OCI-LY7 (cell line): ENCODE measurements at regions not wholly inside any gene's neighbourhood (a gene's known extent, or its start where the extent isn't known, plus 50 kb on each side); places are given as distances from the start of the nearest gene placed in this dataset.

Source experiments
- BruUV-seq: library from RNA; stranded (reverse); fragments of 400-500 nt; replicated peaks from 2 replicates; lab custom pipeline; 2021; lab: Mats Ljungman, UMichigan
- CTCF ChIA-PET: fragments of 300-600 bp; sonication (Branson Sonifier 250); formaldehyde crosslinking; loops from one replicate; lab custom pipeline; 2022; ENCODE audit warnings: antibody characterized with exemption; ENCODE audit not compliant: unreplicated experiment; lab: Charles Lee
- POLR2A ChIA-PET: fragments of 300-600 bp; sonication (Branson Sonifier 250); formaldehyde crosslinking; loops from one replicate; lab custom pipeline; 2022; ENCODE audit warnings: antibody characterized with exemption; lab: Charles Lee
- DNase-seq: peaks from one replicate; pipeline ENCODE4 v3.0.0-alpha.2; 2015; ENCODE audit warnings: low spot score
- H2AFZ ChIP-seq: fragments of 200-600 bp; sonication (generic), shearing (Covaris generic); 2 replicates; pipeline ENCODE4 v1.6.1; 2014; ENCODE audit warnings: mild to moderate bottlenecking, antibody characterized with exemption, low read length, moderate library complexity
- H3K27ac ChIP-seq: fragments of 200-600 bp; sonication (generic); 2 replicates; pipeline ENCODE4 v1.5.1; 2014; ENCODE audit warnings: mixed run types, low read depth, mild to moderate bottlenecking, moderate library complexity, low read length, inconsistent platforms; ENCODE audit not compliant: poor library complexity, severe bottlenecking
- H3K36me3 ChIP-seq: fragments of 200-600 bp; sonication (generic); 2 replicates; pipeline ENCODE4 v1.6.1; 2014; ENCODE audit warnings: mild to moderate bottlenecking, antibody characterized with exemption, low read length, moderate library complexity, mixed read lengths; ENCODE audit not compliant: insufficient read depth
- H3K4me1 ChIP-seq: fragments of 200-600 bp; sonication (generic); 2 replicates; pipeline ENCODE4 v1.5.1; 2014; ENCODE audit warnings: mild to moderate bottlenecking, low read length; ENCODE audit not compliant: insufficient read depth, poor library complexity, severe bottlenecking
- H3K4me2 ChIP-seq: fragments of 200-600 bp; sonication (generic); 2 replicates; pipeline ENCODE4 v1.6.1; 2014; ENCODE audit warnings: mild to moderate bottlenecking, low read length
- H3K4me3 ChIP-seq: fragments of 200-600 bp; sonication (generic); 2 replicates; pipeline ENCODE4 v1.5.1; 2014; ENCODE audit warnings: mild to moderate bottlenecking, low read depth, low read length; ENCODE audit not compliant: poor library complexity, severe bottlenecking
- H3K79me2 ChIP-seq: fragments of 200-600 bp; sonication (generic); 2 replicates; pipeline ENCODE4 v1.6.1; 2016; ENCODE audit warnings: low read depth, mild to moderate bottlenecking, low read length, moderate library complexity, mixed read lengths; ENCODE audit not compliant: insufficient read depth
- H3K9me2 ChIP-seq: fragments of 200-600 bp; sonication (generic); 2 replicates; pipeline ENCODE4 v1.6.1; 2016; ENCODE audit warnings: mild to moderate bottlenecking, low read length, mixed read lengths; ENCODE audit not compliant: insufficient read depth
- H3K9me3 ChIP-seq: fragments of 200-600 bp; sonication (generic); 2 replicates; pipeline ENCODE4 v1.6.1; 2014; ENCODE audit warnings: mild to moderate bottlenecking, mixed run types, low read length, mixed read lengths
- H4K20me1 ChIP-seq: fragments of 200-600 bp; sonication (generic); 2 replicates; pipeline ENCODE4 v1.6.1; 2014; ENCODE audit warnings: mild to moderate bottlenecking, antibody characterized with exemption, low read length, moderate library complexity, mixed read lengths; ENCODE audit not compliant: insufficient read depth
- EZH2phosphoT487 ChIP-seq: fragments of 200-600 bp; sonication (generic); IDR thresholded peaks from 2 replicates; pipeline ENCODE4 v1.6.1; 2018; ENCODE audit warnings: low read depth, borderline replicate concordance, mild to moderate bottlenecking, mixed run types, antibody characterized with exemption, low read length, moderate library complexity, mixed read lengths
- intact Hi-C: fragments of 100-400 bp; cut with micrococcal nuclease; formaldehyde crosslinking; loops from one replicate; pipeline ENCODE4 v1.10.0; 2022; ENCODE audit not compliant: unreplicated experiment
- TF ChIP-seq, protein P1 (sequence below): fragments of 200-600 bp; sonication (generic); conservative IDR thresholded peaks from 2 replicates; pipeline ENCODE4 v1.5.1; 2014; ENCODE audit warnings: mild to moderate bottlenecking, antibody characterized with exemption, low read length, moderate library complexity, mixed read lengths

DNA sequence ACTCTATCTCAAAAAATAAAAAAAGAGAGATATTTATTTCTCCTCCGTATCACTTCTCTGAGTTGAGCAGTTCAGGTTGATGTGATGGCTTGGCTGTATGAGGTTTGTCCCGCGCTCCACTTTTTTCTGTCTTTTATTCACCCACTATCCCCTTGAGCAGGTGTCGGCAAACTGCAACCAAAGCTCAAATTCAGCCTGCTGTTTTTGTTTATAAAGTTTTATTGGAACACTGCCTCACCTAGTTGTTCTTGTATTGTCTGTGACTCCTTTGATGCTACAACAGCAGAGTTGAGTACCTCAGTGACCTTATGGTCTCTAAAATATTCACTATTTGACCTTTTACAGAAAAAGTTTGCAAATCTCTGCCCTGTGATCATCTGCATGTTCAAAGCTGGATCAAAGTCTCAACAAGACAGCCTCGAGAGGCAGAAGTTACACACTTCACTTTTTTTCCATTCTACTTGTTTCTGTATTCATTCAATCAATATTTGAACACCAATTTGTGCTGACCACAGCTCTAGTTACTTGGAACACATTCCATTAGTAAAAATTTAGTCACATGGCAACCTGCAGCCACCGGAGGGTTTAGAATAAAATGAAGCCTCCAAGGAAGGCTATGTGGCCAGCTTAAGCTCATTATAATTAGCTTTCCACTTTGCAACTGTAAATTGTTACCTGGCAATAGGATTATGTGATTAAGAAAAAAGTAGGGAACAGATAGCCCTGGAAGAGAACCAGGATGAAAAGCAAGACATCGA lies 945.8 kb downstream of the KCNJ2 start:
- Histone ChIP-seq H4K20me1 (no peaks in the 10 kb centered on the region), H3K4me2 (no peak overlapping the region), H3K9me2 (no peaks in the 10 kb centered on the region), H3K79me2 (no peaks in the 10 kb centered on the region), H3K36me3 (no peaks in the 10 kb centered on the region), H3K9me3 (no peaks in the 10 kb centered on the region), H2AFZ (no peak overlapping the region), H3K4me3 (no peak overlapping the region), H3K4me1 (no peaks in the 10 kb centered on the region), H3K27ac (no peak overlapping the region)
- intact Hi-C loops, result no loop called here
- TF ChIP-seq EZH2phosphoT487, result no peak
- TF ChIP-seq, protein P1, sequence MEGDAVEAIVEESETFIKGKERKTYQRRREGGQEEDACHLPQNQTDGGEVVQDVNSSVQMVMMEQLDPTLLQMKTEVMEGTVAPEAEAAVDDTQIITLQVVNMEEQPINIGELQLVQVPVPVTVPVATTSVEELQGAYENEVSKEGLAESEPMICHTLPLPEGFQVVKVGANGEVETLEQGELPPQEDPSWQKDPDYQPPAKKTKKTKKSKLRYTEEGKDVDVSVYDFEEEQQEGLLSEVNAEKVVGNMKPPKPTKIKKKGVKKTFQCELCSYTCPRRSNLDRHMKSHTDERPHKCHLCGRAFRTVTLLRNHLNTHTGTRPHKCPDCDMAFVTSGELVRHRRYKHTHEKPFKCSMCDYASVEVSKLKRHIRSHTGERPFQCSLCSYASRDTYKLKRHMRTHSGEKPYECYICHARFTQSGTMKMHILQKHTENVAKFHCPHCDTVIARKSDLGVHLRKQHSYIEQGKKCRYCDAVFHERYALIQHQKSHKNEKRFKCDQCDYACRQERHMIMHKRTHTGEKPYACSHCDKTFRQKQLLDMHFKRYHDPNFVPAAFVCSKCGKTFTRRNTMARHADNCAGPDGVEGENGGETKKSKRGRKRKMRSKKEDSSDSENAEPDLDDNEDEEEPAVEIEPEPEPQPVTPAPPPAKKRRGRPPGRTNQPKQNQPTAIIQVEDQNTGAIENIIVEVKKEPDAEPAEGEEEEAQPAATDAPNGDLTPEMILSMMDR, result no peak
- ChIA-PET POLR2A (interaction anchor here (0.5 to 1.0 kb wide), 4 partner anchors 29 to 983 kb away, joined by 3 to 4 read pairs (median 3); no protein-coding TSS in a partner anchor), CTCF (no interaction called here)
- DNase-seq, result no peak
- BruUV-seq, result no TSS peak

DNA sequence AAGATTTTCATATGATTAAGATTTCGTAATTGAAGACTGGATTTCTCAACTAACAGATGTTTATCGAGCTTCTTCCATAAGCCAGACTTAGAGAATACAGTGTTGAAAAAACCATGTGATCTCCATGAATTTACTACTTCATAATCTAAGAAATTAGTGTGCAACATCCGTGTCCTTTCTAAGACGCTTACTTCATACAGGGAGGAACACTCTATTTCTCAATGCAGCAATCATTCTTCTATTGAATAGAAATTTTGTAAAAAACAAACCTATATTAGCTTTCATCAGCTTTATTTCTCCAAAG lies 946.3 kb downstream of the KCNJ2 start:
- H3K36me3 ChIP-seq, result no peaks in the 10 kb centered on the region
- H4K20me1 ChIP-seq, result no peaks in the 10 kb centered on the region
- H3K9me3 ChIP-seq, result no peaks in the 10 kb centered on the region
- ChIA-PET POLR2A (interaction anchor here (0.6 to 1.0 kb wide), 2 partner anchors 28 to 48 kb away, joined by 3 to 4 read pairs; no protein-coding TSS in a partner anchor), CTCF (no interaction called here)
- H2AFZ ChIP-seq, result no peak overlapping the region
- no peak overlapping the region for H3K4me2 ChIP-seq
- H3K9me2 ChIP-seq, result no peaks in the 10 kb centered on the region
- DNase-seq, result no peak
- no peak overlapping the region for H3K27ac ChIP-seq
- no peaks in the 10 kb centered on the region for H3K4me1 ChIP-seq
- intact Hi-C loops, result no loop called here
- TF ChIP-seq EZH2phosphoT487, result no peak
- TF ChIP-seq, protein P1, result no peak
- no TSS peak for BruUV-seq
- no peaks in the 10 kb centered on the region for H3K79me2 ChIP-seq
- no peak overlapping the region for H3K4me3 ChIP-seq

DNA sequence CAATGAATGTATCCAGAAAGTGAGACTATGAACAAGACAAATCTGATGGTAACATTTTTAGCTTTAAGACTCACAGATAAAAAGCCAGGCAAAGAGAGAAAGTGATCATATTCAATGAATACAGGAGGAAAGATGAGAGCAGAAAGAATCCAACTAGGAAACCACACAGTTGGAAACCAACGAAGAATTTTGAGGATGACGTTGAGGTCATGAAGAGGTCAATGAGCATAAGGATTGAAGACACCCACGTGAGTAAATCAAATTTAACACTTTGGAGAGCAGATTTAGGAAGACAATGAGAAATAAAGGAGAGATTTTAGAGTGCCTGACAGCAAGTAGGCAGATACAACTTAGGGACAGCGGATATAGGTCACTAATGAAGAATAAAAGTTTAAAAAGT lies 948.1 kb downstream of the KCNJ2 start:
- no peaks in the 10 kb centered on the region for H3K79me2 ChIP-seq
- H3K4me2 ChIP-seq, result no peak overlapping the region
- H3K36me3 ChIP-seq, result no peaks in the 10 kb centered on the region
- no peaks in the 10 kb centered on the region for H3K9me2 ChIP-seq
- ChIA-PET CTCF (interaction anchor here (0.5 kb wide), 1 partner anchor 870 kb away, joined by 3 read pairs; no protein-coding TSS in a partner anchor), POLR2A (no interaction called here)
- TF ChIP-seq, protein P1, result no peak
- no peak for TF ChIP-seq EZH2phosphoT487
- no peaks in the 10 kb centered on the region for H4K20me1 ChIP-seq
- H3K9me3 ChIP-seq, result no peaks in the 10 kb centered on the region
- no TSS peak for BruUV-seq
- intact Hi-C loops, result no loop called here
- H3K4me3 ChIP-seq, result no peak overlapping the region
- H3K27ac ChIP-seq, result no peak overlapping the region
- DNase-seq, result no peak
- no peaks in the 10 kb centered on the region for H3K4me1 ChIP-seq
- H2AFZ ChIP-seq, result no peak overlapping the region
